ENCODE measurements at regions not wholly inside any gene's neighbourhood (a gene's known extent, or its start where the extent isn't known, plus 50 kb on each side); places are given as distances from the start of the nearest gene placed in this dataset.
A peak's percentile ranks its signal among the peaks of the same experiment; 100 is the strongest.

- no peak for ATAC-seq
- H3K9me3 Mint-ChIP-seq: no peaks in the 10 kb centered on the region
- H3K27ac Mint-ChIP-seq: no peak overlapping the region
- H3K4me3 Mint-ChIP-seq: peak overlapping the region; percentile 68
- DNase-seq (ENCODE audit: low spot score): no peak
- H3K36me3 Mint-ChIP-seq: no peaks in the 10 kb centered on the region
- CTCF ChIA-PET: no interaction called here
- peaks cover 78% of the 10 kb centered on the region for H3K27me3 Mint-ChIP-seq (ENCODE audit: low read depth)
- POLR2A ChIA-PET: no interaction called here
- H3K4me1 Mint-ChIP-seq: peaks cover 19% of the 10 kb centered on the region
- TF ChIP-seq ELF4 (CRISPR knock-in tag; IDR thresholded peaks at IDR 0.05; ENCODE audit: low read depth) (no peak), FOXK1 (CRISPR knock-in tag; IDR thresholded peaks at IDR 0.05) (no peak), CBFB (CRISPR knock-in tag; IDR thresholded peaks at IDR 0.05; ENCODE audit: low read depth) (no peak), ZNF232 (CRISPR knock-in tag; IDR thresholded peaks at IDR 0.05) (no peak), FOXJ3 (CRISPR knock-in tag; IDR thresholded peaks at IDR 0.05; ENCODE audit: borderline replicate concordance) (no peak), ZNF317 (CRISPR knock-in tag; IDR thresholded peaks at IDR 0.05; ENCODE audit: borderline replicate concordance, low read depth) (no peak), NR3C1 (CRISPR knock-in tag; conservative IDR thresholded peaks at IDR 0.05; ENCODE audit: low read depth) (no peak), IRF1 (CRISPR knock-in tag; IDR thresholded peaks at IDR 0.05) (no peak)
- TF ChIP-seq, protein P1, sequence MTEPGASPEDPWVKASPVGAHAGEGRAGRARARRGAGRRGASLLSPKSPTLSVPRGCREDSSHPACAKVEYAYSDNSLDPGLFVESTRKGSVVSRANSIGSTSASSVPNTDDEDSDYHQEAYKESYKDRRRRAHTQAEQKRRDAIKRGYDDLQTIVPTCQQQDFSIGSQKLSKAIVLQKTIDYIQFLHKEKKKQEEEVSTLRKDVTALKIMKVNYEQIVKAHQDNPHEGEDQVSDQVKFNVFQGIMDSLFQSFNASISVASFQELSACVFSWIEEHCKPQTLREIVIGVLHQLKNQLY (CRISPR knock-in tag; IDR thresholded peaks at IDR 0.05): no peak
- TF ChIP-seq, protein P2, sequence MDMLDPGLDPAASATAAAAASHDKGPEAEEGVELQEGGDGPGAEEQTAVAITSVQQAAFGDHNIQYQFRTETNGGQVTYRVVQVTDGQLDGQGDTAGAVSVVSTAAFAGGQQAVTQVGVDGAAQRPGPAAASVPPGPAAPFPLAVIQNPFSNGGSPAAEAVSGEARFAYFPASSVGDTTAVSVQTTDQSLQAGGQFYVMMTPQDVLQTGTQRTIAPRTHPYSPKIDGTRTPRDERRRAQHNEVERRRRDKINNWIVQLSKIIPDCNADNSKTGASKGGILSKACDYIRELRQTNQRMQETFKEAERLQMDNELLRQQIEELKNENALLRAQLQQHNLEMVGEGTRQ (CRISPR knock-in tag; IDR thresholded peaks at IDR 0.05): no peak
- TF ChIP-seq, protein P3, sequence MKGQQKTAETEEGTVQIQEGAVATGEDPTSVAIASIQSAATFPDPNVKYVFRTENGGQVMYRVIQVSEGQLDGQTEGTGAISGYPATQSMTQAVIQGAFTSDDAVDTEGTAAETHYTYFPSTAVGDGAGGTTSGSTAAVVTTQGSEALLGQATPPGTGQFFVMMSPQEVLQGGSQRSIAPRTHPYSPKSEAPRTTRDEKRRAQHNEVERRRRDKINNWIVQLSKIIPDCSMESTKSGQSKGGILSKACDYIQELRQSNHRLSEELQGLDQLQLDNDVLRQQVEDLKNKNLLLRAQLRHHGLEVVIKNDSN (CRISPR knock-in tag; IDR thresholded peaks at IDR 0.05): no peak
- TF ChIP-seq, protein P4, sequence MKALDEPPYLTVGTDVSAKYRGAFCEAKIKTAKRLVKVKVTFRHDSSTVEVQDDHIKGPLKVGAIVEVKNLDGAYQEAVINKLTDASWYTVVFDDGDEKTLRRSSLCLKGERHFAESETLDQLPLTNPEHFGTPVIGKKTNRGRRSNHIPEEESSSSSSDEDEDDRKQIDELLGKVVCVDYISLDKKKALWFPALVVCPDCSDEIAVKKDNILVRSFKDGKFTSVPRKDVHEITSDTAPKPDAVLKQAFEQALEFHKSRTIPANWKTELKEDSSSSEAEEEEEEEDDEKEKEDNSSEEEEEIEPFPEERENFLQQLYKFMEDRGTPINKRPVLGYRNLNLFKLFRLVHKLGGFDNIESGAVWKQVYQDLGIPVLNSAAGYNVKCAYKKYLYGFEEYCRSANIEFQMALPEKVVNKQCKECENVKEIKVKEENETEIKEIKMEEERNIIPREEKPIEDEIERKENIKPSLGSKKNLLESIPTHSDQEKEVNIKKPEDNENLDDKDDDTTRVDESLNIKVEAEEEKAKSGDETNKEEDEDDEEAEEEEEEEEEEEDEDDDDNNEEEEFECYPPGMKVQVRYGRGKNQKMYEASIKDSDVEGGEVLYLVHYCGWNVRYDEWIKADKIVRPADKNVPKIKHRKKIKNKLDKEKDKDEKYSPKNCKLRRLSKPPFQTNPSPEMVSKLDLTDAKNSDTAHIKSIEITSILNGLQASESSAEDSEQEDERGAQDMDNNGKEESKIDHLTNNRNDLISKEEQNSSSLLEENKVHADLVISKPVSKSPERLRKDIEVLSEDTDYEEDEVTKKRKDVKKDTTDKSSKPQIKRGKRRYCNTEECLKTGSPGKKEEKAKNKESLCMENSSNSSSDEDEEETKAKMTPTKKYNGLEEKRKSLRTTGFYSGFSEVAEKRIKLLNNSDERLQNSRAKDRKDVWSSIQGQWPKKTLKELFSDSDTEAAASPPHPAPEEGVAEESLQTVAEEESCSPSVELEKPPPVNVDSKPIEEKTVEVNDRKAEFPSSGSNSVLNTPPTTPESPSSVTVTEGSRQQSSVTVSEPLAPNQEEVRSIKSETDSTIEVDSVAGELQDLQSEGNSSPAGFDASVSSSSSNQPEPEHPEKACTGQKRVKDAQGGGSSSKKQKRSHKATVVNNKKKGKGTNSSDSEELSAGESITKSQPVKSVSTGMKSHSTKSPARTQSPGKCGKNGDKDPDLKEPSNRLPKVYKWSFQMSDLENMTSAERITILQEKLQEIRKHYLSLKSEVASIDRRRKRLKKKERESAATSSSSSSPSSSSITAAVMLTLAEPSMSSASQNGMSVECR (CRISPR knock-in tag; IDR thresholded peaks at IDR 0.05; ENCODE audit: borderline replicate concordance): no peak
Observed at GRCh38 chr6:166009385-166010031, 158.1 kb downstream of the TBXT start.

DNA sequence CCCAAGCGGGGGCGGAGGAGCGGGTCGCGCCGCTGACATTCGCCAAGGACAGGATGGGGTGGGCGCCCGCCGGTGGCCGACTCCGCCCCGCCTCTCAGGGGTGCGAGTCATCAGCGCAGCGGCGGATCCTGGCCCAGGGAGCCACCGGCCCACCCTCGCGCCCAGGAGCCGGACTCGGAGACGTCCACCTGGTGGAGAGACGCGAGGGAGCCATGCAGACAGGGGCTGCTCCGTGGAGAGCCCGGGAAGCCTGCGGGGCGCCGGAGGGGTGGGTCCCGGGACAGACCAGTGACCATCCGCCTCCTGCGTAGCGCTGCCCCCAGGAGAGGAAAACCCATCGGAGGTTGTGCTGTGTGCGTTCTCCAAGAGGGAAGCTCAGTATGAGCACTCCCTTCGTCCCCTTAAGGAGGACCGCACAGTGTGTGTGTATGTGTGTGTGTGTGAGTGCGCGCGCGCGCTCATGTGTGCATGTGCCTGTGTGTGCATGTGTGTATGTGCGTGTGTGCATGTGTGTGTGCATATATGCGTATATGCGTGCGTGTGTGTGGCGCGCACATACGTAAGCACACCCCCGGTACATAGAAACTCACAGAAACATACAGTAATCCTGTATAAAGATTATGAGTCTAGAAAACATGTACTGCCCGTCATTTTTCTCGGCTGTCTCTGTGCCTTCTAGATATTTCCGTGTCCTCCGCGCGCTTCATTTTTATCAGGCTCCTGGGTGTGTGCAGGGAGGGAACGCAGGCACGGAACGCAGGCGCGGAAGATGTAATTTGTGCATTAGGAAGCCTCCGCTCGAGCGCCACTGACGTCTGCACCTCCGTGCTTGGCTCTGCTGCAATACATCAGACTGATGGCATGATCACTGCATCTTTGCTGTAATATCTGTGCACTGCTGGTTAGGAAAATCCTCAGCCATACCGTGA lies 158.9 kb downstream of the TBXT start:
- peak; percentile 74 for ATAC-seq
- ChIA-PET POLR2A (no interaction called here), CTCF (interaction anchor here (0.7 to 1.0 kb wide), 2 partner anchors 23 to 47 kb away, joined by 3 read pairs; no protein-coding TSS in a partner anchor)

More for the DNA sequence above, 158.9 kb downstream of the TBXT start:
- Mint-ChIP-seq H3K27ac (no peak overlapping the region), H3K4me1 (peaks cover 20% of the 10 kb centered on the region), H3K4me3 (peak overlapping the region; percentile 68), H3K27me3 (ENCODE audit: low read depth) (peaks cover 84% of the 10 kb centered on the region), H3K36me3 (no peaks in the 10 kb centered on the region), H3K9me3 (no peaks in the 10 kb centered on the region)
- peak; percentile 50 for DNase-seq (ENCODE audit: low spot score)
- TF ChIP-seq SP1 (CRISPR knock-in tag; conservative IDR thresholded peaks at IDR 0.05): 0 out of 2 replicates have a peak, but pooled peaks have one; percentile 27
- TF ChIP-seq, protein P5, sequence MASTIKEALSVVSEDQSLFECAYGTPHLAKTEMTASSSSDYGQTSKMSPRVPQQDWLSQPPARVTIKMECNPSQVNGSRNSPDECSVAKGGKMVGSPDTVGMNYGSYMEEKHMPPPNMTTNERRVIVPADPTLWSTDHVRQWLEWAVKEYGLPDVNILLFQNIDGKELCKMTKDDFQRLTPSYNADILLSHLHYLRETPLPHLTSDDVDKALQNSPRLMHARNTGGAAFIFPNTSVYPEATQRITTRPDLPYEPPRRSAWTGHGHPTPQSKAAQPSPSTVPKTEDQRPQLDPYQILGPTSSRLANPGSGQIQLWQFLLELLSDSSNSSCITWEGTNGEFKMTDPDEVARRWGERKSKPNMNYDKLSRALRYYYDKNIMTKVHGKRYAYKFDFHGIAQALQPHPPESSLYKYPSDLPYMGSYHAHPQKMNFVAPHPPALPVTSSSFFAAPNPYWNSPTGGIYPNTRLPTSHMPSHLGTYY (CRISPR knock-in tag; IDR thresholded peaks at IDR 0.05): no peak
- TF ChIP-seq ZNF263 (CRISPR knock-in tag; IDR thresholded peaks at IDR 0.05; ENCODE audit: low read depth): peak; percentile 23; the same call in 1 of the 2 replicates
- TF ChIP-seq ZNF317 (CRISPR knock-in tag; IDR thresholded peaks at IDR 0.05; ENCODE audit: borderline replicate concordance, low read depth): 0 out of 2 replicates have a peak, but pooled peaks have one; percentile 12
